ENCODE measurements at regions not wholly inside any gene's neighbourhood (a gene's known extent, or its start where the extent isn't known, plus 50 kb on each side); places are given as distances from the start of the nearest gene placed in this dataset.
A peak's percentile ranks its signal among the peaks of the same experiment; 100 is the strongest.

GRCh38 chr4:71930459-71930858, 101.3 kb upstream of the NPFFR2 start:
- no peaks in the 10 kb centered on the region for H3K9me3 ChIP-seq
- no peaks in the 10 kb centered on the region for H3K27me3 ChIP-seq
- no peak overlapping the region for H3K27ac ChIP-seq
- no peaks in the 10 kb centered on the region for H3K36me3 ChIP-seq
- no peaks in the 10 kb centered on the region for H3K4me1 ChIP-seq
- DNase-seq: no peak
- no peak for TF ChIP-seq CTCF (IDR thresholded peaks at IDR 0.05)
- intact Hi-C loops (cut with DNase I): no loop called here
- H3K4me3 ChIP-seq: no peak overlapping the region
- ATAC-seq: no peak

- Histone ChIP-seq H3K4me3 (no peak overlapping the region), H3K27ac (no peak overlapping the region), H3K27me3 (no peaks in the 10 kb centered on the region), H3K4me1 (no peaks in the 10 kb centered on the region), H3K36me3 (no peaks in the 10 kb centered on the region), H3K9me3 (no peaks in the 10 kb centered on the region)
- no peak for TF ChIP-seq CTCF (IDR thresholded peaks at IDR 0.05)
- intact Hi-C loops (cut with DNase I): no loop called here
- no peak for DNase-seq
- no peak for ATAC-seq
Measured at GRCh38 chr4:71932941-71933340, 98.9 kb upstream of the NPFFR2 start.

GRCh38 chr4:71938776-71939175, 93.0 kb upstream of the NPFFR2 start:
- no peaks in the 10 kb centered on the region for H3K4me1 ChIP-seq
- no peak overlapping the region for H3K4me3 ChIP-seq
- H3K9me3 ChIP-seq: no peaks in the 10 kb centered on the region
- H3K27ac ChIP-seq: no peak overlapping the region
- H3K36me3 ChIP-seq: no peaks in the 10 kb centered on the region
- DNase-seq: no peak
- intact Hi-C loops (cut with DNase I): no loop called here
- no peak for TF ChIP-seq CTCF (IDR thresholded peaks at IDR 0.05)
- no peak for ATAC-seq
- H3K27me3 ChIP-seq: no peaks in the 10 kb centered on the region

GRCh38 chr4:71941001-71941400, 90.8 kb upstream of the NPFFR2 start:
- ATAC-seq (no peak), DNase-seq (peak in 2 of 4 donors; percentile 4 to 20)
- H3K36me3 ChIP-seq: no peaks in the 10 kb centered on the region
- H3K27me3 ChIP-seq: no peaks in the 10 kb centered on the region
- no peaks in the 10 kb centered on the region for H3K4me1 ChIP-seq
- H3K27ac ChIP-seq: no peak overlapping the region
- intact Hi-C loops (cut with DNase I): no loop called here
- H3K4me3 ChIP-seq: no peak overlapping the region
- no peak for TF ChIP-seq CTCF (IDR thresholded peaks at IDR 0.05)
- no peaks in the 10 kb centered on the region for H3K9me3 ChIP-seq

GRCh38 chr4:71944956-71945355, 86.8 kb upstream of the NPFFR2 start:
- Histone ChIP-seq H3K27me3 (no peaks in the 10 kb centered on the region), H3K4me1 (no peaks in the 10 kb centered on the region), H3K36me3 (no peaks in the 10 kb centered on the region), H3K27ac (no peak overlapping the region), H3K4me3 (no peak overlapping the region), H3K9me3 (peaks cover 0 to 6% of the 10 kb centered on the region in 2 donors)
- TF ChIP-seq CTCF (IDR thresholded peaks at IDR 0.05): no peak
- intact Hi-C loops (cut with DNase I): no loop called here
- DNase-seq (no peak), ATAC-seq (no peak)
